ENCODE measurements at regions not wholly inside any gene's neighbourhood (a gene's known extent, or its start where the extent isn't known, plus 50 kb on each side); places are given as distances from the start of the nearest gene placed in this dataset.

DNA sequence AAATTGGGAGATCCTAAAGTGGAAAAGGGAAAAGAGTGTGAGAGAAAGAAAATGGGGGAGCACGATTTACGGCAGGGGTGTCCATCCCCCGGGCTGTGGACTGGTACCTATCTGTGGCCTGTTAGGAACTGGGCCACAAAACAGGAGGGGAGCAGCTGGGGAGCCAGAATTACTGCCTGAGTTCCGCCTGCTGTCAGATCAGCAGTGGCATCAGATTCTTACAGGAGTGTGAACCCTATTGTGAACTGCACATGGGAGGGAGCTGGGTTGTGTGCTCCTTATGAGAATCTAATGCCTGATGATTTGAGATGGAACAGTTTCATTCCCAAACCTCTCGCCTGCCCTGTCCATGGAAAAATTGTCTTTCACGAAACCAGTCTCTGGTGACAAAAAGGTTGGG is 108.3 kb upstream of the ADAMTSL1 start:
- no peak for DNase-seq (ENCODE audit: extremely low read depth, insufficient read length)
- Histone ChIP-seq H3K36me3 (ENCODE audit: control insufficient read depth, insufficient read depth, low read length) (no peaks in the 10 kb centered on the region), H3K27me3 (replicated peaks; ENCODE audit: control insufficient read depth, insufficient read depth, low read length) (no peaks in the 10 kb centered on the region), H3K4me3 (replicated peaks; ENCODE audit: low read depth, low read length) (no peak overlapping the region)
- TF ChIP-seq, protein P1, sequence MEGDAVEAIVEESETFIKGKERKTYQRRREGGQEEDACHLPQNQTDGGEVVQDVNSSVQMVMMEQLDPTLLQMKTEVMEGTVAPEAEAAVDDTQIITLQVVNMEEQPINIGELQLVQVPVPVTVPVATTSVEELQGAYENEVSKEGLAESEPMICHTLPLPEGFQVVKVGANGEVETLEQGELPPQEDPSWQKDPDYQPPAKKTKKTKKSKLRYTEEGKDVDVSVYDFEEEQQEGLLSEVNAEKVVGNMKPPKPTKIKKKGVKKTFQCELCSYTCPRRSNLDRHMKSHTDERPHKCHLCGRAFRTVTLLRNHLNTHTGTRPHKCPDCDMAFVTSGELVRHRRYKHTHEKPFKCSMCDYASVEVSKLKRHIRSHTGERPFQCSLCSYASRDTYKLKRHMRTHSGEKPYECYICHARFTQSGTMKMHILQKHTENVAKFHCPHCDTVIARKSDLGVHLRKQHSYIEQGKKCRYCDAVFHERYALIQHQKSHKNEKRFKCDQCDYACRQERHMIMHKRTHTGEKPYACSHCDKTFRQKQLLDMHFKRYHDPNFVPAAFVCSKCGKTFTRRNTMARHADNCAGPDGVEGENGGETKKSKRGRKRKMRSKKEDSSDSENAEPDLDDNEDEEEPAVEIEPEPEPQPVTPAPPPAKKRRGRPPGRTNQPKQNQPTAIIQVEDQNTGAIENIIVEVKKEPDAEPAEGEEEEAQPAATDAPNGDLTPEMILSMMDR (IDR thresholded peaks at IDR 0.05; ENCODE audit: insufficient read depth, low read length, poor library complexity, severe bottlenecking): no peak

DNA sequence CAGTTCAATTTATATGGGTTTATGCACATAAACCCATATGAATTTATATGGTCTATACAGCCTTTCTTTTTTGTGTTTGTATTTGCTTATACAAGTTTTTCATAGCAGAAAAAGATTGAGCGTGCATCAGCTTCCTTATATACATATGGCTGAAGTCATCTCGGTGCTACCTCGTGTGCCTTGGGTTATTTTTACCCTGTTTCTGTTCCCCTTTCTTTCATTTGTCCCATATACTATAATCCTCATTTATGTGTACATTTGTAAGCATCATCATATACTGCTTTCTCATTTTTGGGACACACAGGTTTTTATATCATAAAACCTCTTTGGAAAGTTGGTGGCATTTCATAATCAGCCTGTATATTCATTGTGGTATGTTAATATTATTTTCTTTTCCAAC is 107.8 kb upstream of the ADAMTSL1 start:
- no peak overlapping the region for H3K4me3 ChIP-seq (replicated peaks; ENCODE audit: low read depth, low read length)
- peak; percentile 18 for DNase-seq (ENCODE audit: extremely low read depth, insufficient read length)
- TF ChIP-seq, protein P1 (IDR thresholded peaks at IDR 0.05; ENCODE audit: insufficient read depth, low read length, poor library complexity, severe bottlenecking): no peak
- H3K27me3 ChIP-seq (replicated peaks; ENCODE audit: control insufficient read depth, insufficient read depth, low read length): no peaks in the 10 kb centered on the region
- H3K36me3 ChIP-seq (ENCODE audit: control insufficient read depth, insufficient read depth, low read length): no peaks in the 10 kb centered on the region

DNA sequence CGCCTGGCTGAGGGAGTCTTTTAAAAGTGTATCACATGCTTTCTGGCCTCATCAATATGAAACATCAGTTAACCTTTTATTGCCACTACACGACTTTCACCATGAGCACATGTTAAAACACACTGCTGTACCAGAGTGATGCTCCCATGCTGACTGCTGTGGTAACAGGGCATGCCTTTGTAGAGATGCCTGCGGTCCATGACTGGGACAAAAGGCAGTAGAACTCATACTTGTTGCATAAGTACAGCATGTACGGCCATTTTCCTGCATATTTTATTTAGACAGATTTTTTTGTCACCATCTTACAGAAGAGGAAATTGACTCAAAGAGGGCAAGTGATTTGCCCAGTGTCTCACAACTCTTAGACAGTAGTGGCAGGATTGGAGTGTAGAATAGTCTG is 105.7 kb upstream of the ADAMTSL1 start:
- Histone ChIP-seq H3K4me3 (replicated peaks; ENCODE audit: low read depth, low read length) (no peak overlapping the region), H3K36me3 (ENCODE audit: control insufficient read depth, insufficient read depth, low read length) (no peaks in the 10 kb centered on the region), H3K27me3 (replicated peaks; ENCODE audit: control insufficient read depth, insufficient read depth, low read length) (no peaks in the 10 kb centered on the region)
- TF ChIP-seq, protein P1 (IDR thresholded peaks at IDR 0.05; ENCODE audit: insufficient read depth, low read length, poor library complexity, severe bottlenecking): no peak
- no peak for DNase-seq (ENCODE audit: extremely low read depth, insufficient read length)

DNA sequence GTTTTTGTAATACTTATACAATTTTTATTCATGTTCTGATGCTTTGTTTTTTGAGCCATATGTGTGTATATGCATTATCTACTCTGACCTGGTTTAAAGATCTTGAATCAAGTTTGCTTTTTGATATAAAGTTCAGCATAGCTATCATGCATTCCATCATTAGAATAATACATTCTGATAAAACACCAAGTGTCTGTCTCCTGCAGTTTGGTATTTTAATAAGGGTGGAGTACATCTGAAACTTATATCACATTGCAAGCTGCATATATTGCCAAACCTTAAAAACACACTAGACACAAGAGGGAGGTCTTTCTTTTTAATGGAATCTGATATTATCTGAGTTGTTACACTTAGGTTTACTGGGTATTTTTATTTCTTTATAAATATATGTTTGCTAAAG is 102.8 kb upstream of the ADAMTSL1 start:
- Histone ChIP-seq H3K27me3 (replicated peaks; ENCODE audit: control insufficient read depth, insufficient read depth, low read length) (no peaks in the 10 kb centered on the region), H3K4me3 (replicated peaks; ENCODE audit: low read depth, low read length) (no peak overlapping the region), H3K36me3 (ENCODE audit: control insufficient read depth, insufficient read depth, low read length) (no peaks in the 10 kb centered on the region)
- no peak for DNase-seq (ENCODE audit: extremely low read depth, insufficient read length)
- TF ChIP-seq, protein P1 (IDR thresholded peaks at IDR 0.05; ENCODE audit: insufficient read depth, low read length, poor library complexity, severe bottlenecking): no peak

DNA sequence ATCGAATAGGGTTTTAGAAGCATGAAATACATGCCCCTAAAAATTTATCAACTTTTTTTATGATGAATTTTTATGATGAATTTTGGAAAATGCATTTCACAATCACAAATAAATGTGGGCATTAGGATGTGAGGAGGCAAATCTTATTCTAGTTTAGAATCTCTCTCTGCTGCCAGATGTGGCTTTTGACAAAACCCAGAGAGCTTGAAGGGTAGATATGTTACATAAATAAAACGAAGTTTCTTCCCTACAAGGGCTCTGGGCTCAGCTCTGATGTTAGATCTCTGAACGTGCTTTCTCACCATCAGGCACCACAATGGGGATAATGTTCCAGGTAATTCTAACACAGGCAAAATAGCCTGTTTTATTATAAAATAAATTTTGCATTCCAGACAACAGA is 102.3 kb upstream of the ADAMTSL1 start:
- H3K4me3 ChIP-seq (replicated peaks; ENCODE audit: low read depth, low read length): no peak overlapping the region
- DNase-seq (ENCODE audit: extremely low read depth, insufficient read length): no peak
- TF ChIP-seq, protein P1 (IDR thresholded peaks at IDR 0.05; ENCODE audit: insufficient read depth, low read length, poor library complexity, severe bottlenecking): no peak
- H3K27me3 ChIP-seq (replicated peaks; ENCODE audit: control insufficient read depth, insufficient read depth, low read length): no peaks in the 10 kb centered on the region
- H3K36me3 ChIP-seq (ENCODE audit: control insufficient read depth, insufficient read depth, low read length): no peaks in the 10 kb centered on the region

DNA sequence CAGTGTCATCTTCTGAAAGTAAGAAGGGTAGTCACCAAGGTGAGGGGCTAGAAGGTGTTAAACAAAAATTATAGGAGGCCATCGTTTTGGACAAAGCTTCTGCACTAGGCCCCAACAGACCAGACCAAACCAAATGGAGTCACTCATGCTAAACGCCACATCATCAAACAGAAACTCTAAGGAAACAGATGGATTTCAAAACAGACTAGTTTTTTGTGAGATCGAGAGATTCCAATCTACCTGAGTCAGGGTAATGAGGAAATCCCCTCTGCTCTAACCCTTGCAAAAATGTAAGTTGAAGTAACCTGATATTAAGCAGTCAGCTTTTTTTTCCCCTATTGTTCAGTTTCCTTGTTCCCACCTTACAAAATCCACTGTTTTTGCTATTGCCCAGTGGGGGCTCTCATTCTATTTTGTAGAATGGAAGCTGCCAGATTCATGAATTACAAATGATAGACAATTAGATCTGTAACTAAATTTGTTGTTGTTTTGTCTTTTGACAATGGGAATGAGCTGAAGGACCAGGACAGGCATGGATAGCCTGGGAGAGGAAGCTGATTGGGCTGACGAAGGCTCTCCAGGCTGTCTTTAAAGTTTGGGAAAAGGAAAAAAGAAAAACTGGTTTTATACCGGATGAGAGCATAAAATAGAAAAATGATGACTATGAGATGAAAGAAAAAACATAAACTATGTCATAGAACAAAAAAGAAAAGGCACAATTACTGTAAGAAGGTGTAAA is 94.7 kb upstream of the ADAMTSL1 start:
- no peak for DNase-seq (ENCODE audit: extremely low read depth, insufficient read length)
- no peak overlapping the region for H3K4me3 ChIP-seq (replicated peaks; ENCODE audit: low read depth, low read length)
- no peaks in the 10 kb centered on the region for H3K36me3 ChIP-seq (ENCODE audit: control insufficient read depth, insufficient read depth, low read length)
- H3K27me3 ChIP-seq (replicated peaks; ENCODE audit: control insufficient read depth, insufficient read depth, low read length): no peaks in the 10 kb centered on the region
- TF ChIP-seq, protein P1 (IDR thresholded peaks at IDR 0.05; ENCODE audit: insufficient read depth, low read length, poor library complexity, severe bottlenecking): no peak

Measured in GM06990 (cell line).